GM21723 (cell line): ENCODE measurements at regions not wholly inside any gene's neighbourhood (a gene's known extent, or its start where the extent isn't known, plus 50 kb on each side); places are given as distances from the start of the nearest gene placed in this dataset.

Source experiments
- ATAC-seq: cut with Tn5 transposase; IDR thresholded peaks from one replicate; pipeline ENCODE4 v1.9.1; 2021; ENCODE audit warnings: mild to moderate bottlenecking, moderate library complexity; ENCODE audit not compliant: unreplicated experiment

DNA sequence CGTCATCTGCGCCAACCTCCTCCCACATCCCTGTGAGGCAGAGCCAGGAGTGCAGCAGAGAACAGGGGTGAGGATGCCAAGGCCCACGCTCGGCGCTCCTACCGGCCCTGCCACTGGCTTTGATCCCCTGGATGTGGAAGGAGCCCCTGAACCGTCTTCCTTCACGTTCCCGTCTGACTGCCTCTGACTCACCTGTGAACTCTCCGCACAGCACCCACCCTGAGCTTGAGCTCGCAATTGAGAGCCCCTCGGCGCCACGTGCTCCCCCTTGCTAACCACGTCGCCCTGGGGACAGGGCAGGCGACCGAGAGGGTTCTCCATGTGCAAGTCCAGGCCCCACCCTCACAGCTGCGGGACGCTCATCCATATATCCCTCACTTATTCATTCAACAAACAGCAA is 645.3 kb downstream of the BRD1 start:
- ATAC-seq = no peak

DNA sequence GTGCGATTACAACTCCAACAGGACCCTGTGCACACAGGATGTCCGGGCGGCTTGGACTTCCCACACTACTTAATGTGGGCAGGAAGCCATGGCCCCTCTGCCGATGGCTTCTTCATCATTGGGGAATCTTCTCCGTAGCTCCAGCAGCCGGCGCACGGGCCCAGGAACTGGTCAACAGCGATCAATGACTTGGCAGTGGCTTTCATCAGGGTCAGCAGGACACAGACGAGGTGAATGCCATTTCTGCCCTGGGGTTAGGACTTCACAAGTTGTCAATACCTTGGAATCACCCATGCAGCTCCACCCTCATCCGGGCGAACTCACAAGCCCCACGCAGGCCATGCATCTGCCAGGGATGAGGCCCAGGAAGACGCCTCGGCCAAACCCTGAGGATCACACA is 645.7 kb downstream of the BRD1 start:
- ATAC-seq = no peak

GRCh38 chr22:49181431-49181830 is 646.2 kb downstream of the BRD1 start:
- ATAC-seq = no peak

- no peak for ATAC-seq
These were observed 647.0 kb downstream of the BRD1 start for GRCh38 chr22:49180683-49181024.

GRCh38 chr22:49179886-49180682 is 647.6 kb downstream of the BRD1 start:
- ATAC-seq = no peak

- no peak for ATAC-seq
These were observed 648.5 kb downstream of the BRD1 start for GRCh38 chr22:49179175-49179574.

DNA sequence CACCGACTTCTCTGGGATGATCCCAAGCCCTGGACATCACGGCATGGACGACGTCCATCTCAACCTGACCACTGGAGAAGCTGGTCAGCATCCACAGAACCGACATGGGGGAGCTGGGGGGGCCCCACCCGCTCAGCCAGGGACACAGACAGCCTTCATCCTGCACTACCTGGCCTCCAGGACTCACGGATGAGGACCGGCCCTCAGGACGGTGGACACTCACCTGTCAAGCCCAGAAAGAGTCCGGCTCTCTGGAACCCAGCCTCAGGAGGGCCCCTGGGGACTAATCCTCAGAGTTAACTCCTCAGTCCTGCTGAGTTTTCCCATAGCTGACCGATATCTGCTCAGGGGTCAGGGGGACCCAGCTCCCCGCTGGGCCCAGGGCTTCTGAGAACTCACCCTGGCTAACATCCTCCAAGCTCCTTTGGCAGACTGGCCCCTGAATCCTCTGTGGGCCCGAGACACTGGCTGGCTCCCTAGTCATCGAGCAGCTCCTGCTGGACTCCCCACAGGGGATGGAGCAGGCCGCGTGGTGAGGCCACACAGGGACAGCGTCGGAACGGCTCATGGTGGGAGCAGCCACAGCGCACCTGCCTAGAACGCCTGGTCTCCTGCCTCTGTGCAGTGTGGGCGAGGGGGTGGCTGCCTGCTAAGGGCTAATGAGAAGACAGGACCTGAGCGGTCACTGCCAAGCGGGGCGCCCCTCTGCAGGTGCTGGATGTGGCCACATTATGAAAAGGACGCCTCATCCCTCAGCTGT is 649.2 kb downstream of the BRD1 start:
- no peak for ATAC-seq

GRCh38 chr22:49177666-49178065 is 650.0 kb downstream of the BRD1 start:
- ATAC-seq = no peak

GRCh38 chr22:49176956-49177355 is 650.7 kb downstream of the BRD1 start:
- ATAC-seq = no peak

DNA sequence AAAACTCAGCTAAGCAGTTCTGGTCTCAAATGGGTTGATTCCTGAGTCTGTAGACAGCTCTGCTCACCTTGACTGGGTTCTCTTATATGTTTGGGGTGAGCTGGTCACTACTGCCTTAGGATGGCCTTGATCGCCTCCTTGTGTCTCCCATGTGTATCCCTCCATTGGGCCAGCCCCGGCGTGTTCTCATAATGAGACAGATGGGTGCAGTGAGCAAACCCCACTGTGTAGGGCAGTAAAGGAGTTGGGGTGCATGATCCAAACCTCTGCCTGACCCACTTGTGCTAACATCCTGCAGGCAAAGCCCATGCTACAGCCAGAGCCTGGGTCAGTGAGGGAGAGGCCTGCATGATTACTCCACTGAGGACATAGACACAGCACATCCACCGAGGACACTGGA is 657.6 kb downstream of the BRD1 start:
- ATAC-seq = no peak

GRCh38 chr22:49169074-49169744 is 658.5 kb downstream of the BRD1 start:
- ATAC-seq = no peak

- ATAC-seq = no peak
These were observed 659.4 kb downstream of the BRD1 start for GRCh38 chr22:49168219-49168813.

GRCh38 chr22:49166746-49167145 is 660.9 kb downstream of the BRD1 start:
- no peak for ATAC-seq

DNA sequence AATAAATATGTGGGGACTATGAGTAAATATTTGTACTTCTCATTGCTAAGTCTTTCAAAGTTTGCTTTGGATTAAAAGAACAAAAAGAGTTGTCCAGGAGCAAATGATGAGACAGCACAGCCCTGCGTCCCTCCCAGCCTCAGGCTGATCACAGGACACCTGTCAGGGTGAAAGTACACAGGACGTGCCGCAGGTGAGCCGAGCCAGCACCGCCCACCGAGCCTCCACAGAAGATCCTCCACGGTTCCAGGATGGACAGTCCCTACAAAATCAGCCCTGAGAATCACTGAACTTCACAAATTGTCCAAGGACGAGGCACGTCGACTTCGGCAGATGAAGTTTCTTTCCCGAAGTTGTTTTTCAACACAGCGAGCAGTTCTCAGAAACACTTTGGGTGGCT is 661.5 kb downstream of the BRD1 start:
- no peak for ATAC-seq

GRCh38 chr22:49164773-49165320 is 662.8 kb downstream of the BRD1 start:
- no peak for ATAC-seq

GRCh38 chr22:49163960-49164690 is 663.5 kb downstream of the BRD1 start:
- no peak for ATAC-seq

DNA sequence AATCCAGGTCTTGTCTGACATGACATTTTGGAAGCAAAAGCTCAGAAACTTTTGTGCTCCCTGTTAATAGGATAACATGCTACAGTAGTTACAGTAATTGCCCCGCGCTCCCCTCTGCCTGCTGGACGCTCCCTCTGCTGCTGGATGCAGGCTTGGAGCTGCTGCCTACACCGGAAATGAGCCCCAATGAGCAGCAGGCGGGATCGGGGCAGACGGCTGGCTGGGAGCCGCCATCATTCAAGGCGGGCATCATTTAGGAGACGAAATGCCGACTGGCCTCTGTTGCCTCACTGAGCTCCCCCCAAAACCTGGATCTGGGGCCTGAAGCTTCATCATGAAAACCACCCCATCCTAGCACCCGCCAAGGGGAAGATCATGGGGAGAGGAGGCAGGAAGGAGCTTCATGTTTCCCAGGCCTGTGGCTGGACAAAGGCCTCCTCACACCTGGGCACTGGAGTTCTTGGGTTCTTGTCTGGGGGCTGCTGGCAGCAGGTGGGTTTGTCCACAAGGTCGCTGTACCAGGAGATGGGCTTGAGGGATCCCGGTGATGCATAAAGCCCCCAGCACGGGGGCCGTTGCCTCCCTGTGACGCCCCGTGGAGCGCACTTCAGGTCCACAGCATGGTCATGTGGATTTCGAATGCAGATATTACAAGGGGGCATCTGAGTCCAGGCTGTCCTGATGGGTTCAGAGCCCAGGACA is 664.3 kb downstream of the BRD1 start:
- ATAC-seq = no peak

DNA sequence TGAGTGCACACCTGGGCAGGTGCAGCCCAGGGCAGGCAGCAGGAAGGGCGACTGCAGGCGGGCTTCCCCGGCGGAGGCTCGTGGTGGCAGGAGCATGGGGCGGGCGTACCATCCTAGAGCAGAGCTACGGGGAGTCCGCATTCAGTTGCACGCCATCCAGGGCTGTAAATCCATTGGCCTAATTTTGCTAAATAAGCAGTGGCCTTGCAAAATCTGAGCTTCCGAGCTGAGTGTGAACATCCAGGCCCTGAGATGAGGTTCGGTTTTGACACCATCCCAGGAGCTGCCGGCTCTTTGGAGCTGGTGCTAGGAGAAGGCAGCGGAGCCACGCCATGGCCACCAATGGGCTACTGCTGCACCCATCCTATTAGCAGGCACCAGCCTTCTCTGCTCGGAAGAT is 664.8 kb downstream of the BRD1 start:
- no peak for ATAC-seq

DNA sequence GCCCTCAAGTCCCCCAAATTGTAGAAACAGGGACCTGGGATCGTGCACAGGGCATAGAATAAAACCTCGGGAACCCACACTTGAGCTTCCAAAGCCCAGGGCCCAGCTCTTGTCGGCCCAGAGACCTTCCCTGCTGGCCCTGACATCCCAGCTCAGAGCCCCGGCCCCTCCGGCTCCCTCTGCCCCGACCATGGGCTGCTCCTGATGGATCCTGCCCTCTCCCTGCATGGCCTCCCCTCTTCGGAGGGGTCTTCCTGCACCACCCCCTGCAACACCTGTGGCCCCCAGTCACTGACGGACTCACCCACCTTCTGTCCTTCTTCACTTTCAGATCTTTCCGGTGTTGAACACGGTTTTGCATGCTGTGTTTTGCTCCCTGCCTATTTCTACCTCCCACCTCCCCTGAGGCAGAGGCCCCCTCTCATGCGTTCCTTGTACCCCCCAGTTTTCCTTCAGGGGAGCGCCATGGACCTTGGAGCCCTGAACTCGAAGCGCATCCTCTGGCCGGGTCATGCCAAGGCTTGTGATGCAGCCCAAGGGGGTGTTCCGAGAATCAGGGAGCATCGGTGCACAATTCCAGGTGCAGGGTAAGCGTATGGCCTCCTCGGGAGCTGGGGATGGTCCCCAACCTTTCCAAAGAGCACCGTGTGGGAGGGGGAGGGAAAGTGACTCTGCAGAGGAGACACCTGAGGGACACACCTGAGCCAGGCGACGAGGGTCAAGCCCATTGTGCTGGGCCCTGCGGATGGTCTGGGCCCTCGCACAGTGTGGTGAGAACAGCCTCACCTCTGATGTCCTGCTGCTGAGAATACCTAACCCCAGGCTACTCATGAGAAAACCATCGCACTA is 666.4 kb downstream of the BRD1 start:
- no peak for ATAC-seq
